ENCODE measurements at regions not wholly inside any gene's neighbourhood (a gene's known extent, or its start where the extent isn't known, plus 50 kb on each side); places are given as distances from the start of the nearest gene placed in this dataset.
"Not testable (repeated sequence)": the region's sequence is repeated elsewhere in the genome, so short reads cannot be mapped to it uniquely, and the experiment has no call there.

- no peak for DNase-seq
Observed at GRCh38 chr6:102981490-102982015, 1588.0 kb downstream of the GRIK2 start.

GRCh38 chr6:102980951-102981350 lies 1587.4 kb downstream of the GRIK2 start:
- no peak for DNase-seq

DNA sequence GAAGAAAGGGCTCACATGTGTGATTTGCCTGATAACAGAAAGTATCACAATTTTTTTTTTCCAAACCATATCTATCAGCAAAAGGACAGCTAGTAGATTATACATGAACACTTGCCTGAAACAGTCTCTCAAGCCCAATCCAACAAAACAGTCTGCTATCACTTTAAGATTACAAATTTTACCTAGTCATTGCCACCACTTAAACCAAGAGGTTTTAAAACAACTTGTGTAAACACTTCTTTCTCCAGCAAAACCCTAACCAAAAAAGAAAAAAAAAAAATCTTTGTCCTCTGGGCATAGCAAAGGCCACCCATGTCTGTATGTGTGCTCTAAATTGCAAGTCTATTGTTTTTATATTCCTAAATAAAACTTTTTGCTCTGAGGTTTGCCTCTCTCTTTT lies 1568.4 kb downstream of the GRIK2 start:
- DNase-seq: no peak

- no peak for DNase-seq
Observed at GRCh38 chr6:102950967-102951366, 1557.5 kb downstream of the GRIK2 start.

- no peak for DNase-seq
Observed at GRCh38 chr6:102944475-102944874, 1551.0 kb downstream of the GRIK2 start.

- no peak for DNase-seq
Observed at GRCh38 chr6:102942206-102942605, 1548.7 kb downstream of the GRIK2 start.

DNA sequence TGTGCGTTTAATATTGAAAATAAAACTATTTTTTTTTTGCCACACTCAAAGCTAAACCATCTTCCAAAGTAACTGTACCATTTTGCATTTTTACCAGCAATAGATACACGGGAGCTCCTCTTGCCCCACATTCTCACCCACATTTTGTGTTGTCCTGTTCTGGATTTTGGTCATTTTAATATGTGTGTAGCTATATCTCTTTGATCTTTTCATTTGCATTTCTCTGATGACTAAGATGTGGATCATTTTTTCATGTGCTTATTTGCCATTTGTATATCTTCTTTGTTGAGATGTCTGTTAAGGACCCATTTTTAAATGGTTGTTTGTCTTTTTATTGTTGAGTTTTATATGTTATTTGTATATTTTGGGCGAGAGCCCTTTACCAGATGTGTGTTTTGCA lies 1543.5 kb downstream of the GRIK2 start:
- no peak for DNase-seq

GRCh38 chr6:102928109-102928508 lies 1534.6 kb downstream of the GRIK2 start:
- no peak for DNase-seq

- DNase-seq: no peak
Observed at GRCh38 chr6:102918161-102918560, 1524.7 kb downstream of the GRIK2 start.

- no peak for DNase-seq
Observed at GRCh38 chr6:102911571-102911970, 1518.1 kb downstream of the GRIK2 start.

GRCh38 chr6:102910701-102911139 lies 1517.2 kb downstream of the GRIK2 start:
- not testable (repeated sequence) for DNase-seq

- no peak for DNase-seq
Observed at GRCh38 chr6:102907181-102907580, 1513.7 kb downstream of the GRIK2 start.

- no peak for DNase-seq
Observed at GRCh38 chr6:102902471-102902870, 1509.0 kb downstream of the GRIK2 start.

GRCh38 chr6:102895683-102896082 lies 1502.2 kb downstream of the GRIK2 start:
- DNase-seq: no peak

DNA sequence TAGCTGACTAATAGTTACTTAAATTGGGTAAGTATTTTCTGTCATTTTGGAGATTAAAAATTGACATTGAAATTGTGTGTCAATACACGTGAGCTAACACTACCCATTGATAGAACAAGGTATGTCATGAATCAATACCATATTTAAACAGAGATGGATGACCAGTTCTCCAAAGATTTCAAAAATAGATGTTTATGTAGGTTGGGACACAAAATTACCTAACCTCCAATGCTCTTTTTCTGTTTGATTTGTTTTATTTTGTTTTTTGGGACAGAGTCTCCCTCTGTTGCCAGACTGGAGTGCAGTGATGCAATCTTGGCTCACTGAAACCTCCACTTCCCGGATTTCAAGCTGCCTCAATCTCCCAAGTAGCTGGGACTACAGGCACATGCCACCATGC lies 1491.7 kb downstream of the GRIK2 start:
- DNase-seq: no peak

DNA sequence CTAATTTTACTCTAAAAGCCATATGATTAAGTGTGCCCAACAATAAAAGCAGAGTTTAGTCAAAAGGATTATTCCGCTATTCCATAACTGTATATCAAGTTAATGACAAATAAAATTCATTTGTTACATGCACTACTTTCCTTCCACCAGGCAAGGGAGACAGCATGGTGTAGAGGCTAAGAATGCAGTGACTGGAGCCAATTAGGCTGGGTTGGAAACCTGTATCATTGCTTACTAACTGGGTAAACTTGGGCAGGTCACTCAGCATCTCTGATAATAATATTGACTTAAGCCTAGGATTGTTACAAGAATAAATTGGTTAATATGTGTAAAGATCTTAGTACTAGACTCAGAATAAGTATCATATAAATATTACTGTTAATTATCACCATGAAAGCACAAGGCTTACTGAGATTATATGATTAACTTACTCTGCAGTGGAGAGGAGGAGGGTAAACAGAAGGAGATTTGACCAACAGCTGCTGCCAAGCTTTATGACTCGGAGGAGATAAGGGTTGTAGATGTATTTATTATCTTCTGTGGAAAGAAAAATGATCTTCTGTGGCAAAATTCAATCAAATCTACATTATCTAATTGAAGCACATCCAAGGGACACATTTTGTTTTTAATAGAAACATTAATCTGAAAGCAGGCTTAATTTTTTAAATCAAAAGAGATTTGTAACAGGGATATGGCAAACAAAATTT lies 1459.9 kb downstream of the GRIK2 start:
- DNase-seq: no peak

GRCh38 chr6:102848796-102849195 lies 1455.3 kb downstream of the GRIK2 start:
- no peak for DNase-seq

- DNase-seq: no peak
Observed at GRCh38 chr6:102848210-102848609, 1454.7 kb downstream of the GRIK2 start.

GRCh38 chr6:102841060-102841459 lies 1447.6 kb downstream of the GRIK2 start:
- DNase-seq: no peak

DNA sequence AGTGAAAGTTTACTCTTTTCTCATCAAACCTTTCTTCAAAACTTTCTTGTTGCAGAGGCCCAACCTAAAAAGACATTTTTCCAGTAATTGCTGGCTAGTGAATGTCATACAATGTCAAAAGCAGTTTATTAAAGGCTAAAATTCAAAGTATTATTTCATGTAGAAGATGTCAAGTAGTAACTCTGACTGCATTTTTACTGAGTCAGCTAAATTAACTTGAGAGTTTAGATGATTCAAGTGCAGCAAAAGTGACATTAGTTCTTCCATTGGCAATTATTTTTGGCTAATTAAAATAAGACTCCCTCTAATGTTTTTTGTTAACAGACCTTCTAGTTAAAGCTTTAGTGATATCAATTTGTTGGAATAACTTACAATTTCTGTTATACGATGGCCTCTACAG lies 1438.5 kb downstream of the GRIK2 start:
- no peak for DNase-seq

- DNase-seq: no peak
Observed at GRCh38 chr6:102820098-102820497, 1426.6 kb downstream of the GRIK2 start.

GRCh38 chr6:102815207-102815606 lies 1421.7 kb downstream of the GRIK2 start:
- DNase-seq: no peak

DNA sequence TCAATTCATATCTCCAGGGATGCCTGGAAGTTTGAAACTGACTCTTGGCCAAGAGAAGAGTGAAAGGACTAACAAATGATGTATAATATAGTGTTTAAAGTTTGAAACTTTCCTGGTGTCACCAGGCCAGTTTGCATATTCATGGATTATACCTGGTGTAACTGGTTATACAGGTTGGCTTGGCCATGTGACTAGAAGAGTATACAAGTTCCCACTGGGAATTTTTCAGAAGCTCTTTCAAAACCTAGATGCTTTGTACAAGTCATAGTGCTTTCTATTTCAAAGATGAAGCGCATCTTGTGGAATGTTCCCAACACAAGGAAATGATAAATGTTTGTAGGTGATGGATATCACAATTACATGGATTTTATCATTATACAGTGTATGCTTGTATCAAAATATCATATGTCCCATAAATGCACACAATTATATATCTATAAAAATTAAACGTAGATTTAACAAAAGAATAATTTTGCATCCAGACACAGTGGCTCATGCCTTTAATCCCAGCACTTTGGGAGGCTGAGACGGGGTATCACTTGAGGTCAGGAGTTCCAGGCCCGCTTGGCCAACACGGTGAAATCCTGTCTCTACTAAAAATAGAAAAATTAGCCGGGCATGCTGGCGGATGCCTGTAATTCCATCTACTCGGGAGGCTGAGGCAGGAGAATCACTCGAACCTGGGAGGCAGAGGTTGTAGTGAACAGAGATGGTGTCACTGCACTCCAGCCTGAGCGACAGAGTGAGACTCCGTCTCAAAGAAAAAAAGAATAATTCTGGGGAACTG lies 1420.2 kb downstream of the GRIK2 start:
- DNase-seq: no peak

GRCh38 chr6:102812242-102812641 lies 1418.7 kb downstream of the GRIK2 start:
- no peak for DNase-seq

All from activated CD4-positive, alpha-beta T cell treated with anti-CD3 and anti-CD28 coated beads, Interleukin-2, amount 50 U/mL, for 1 hour (primary cell).